ENCODE measurements at regions not wholly inside any gene's neighbourhood (a gene's known extent, or its start where the extent isn't known, plus 50 kb on each side); places are given as distances from the start of the nearest gene placed in this dataset.

DNA sequence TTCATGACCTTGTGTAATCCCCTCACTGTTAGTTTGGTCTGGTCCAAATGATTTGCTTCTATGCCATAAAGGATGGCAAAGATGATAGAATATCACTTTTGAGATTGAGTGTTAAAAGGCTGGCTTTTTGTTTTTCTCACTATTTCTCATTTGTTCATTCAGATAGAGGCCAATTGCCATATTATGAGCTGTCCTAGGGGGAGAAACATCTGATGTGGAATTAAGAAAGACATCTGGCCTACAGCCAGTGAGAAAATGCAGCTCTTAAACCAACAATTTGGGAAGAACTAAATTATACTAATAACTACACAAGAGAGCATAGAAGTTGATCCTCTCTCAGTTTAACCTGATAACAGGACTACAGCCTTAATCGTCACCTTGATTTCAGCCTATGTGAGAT, 1668.6 kb downstream of the GRIK2 start:
- no peak for ATAC-seq
- TF ChIP-seq, protein P1, sequence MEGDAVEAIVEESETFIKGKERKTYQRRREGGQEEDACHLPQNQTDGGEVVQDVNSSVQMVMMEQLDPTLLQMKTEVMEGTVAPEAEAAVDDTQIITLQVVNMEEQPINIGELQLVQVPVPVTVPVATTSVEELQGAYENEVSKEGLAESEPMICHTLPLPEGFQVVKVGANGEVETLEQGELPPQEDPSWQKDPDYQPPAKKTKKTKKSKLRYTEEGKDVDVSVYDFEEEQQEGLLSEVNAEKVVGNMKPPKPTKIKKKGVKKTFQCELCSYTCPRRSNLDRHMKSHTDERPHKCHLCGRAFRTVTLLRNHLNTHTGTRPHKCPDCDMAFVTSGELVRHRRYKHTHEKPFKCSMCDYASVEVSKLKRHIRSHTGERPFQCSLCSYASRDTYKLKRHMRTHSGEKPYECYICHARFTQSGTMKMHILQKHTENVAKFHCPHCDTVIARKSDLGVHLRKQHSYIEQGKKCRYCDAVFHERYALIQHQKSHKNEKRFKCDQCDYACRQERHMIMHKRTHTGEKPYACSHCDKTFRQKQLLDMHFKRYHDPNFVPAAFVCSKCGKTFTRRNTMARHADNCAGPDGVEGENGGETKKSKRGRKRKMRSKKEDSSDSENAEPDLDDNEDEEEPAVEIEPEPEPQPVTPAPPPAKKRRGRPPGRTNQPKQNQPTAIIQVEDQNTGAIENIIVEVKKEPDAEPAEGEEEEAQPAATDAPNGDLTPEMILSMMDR (IDR thresholded peaks at IDR 0.05), result no peak
- intact Hi-C loops (cut with DNase I), result no loop called here
- Histone ChIP-seq H3K4me1 (no peaks in the 10 kb centered on the region), H3K36me3 (no peaks in the 10 kb centered on the region), H3K27ac (no peak overlapping the region), H3K9me3 (peaks cover 0 to 11% of the 10 kb centered on the region in 2 donors), H3K27me3 (no peaks in the 10 kb centered on the region), H3K4me3 (no peak overlapping the region)
- DNase-seq, result peak in 2 of 4 donors; percentile 48 to 61

DNA sequence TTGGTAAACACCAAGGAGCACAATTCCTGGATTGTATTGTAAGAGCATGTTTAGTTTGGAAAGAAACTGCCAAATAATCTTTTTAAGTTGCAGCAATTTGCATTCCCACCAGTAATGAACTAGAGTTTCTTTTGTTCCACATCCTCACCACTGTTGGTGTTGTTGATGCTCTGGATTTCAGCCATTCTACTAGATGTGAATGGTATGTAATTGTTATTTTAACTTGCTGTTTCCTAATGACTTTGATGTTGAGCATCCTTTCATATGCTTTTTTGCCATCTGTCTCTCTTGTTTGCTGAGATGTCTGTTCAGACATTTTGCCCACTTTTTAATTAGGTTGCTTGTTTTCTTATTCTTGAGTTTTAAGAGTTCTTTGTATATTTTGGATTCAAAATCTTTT, 1654.1 kb downstream of the GRIK2 start:
- no peaks in the 10 kb centered on the region for H3K4me1 ChIP-seq
- no peaks in the 10 kb centered on the region for H3K9me3 ChIP-seq
- no peak overlapping the region for H3K27ac ChIP-seq
- TF ChIP-seq, protein P1 (IDR thresholded peaks at IDR 0.05), result no peak
- intact Hi-C loops (cut with DNase I), result no loop called here
- no peaks in the 10 kb centered on the region for H3K27me3 ChIP-seq
- H3K4me3 ChIP-seq, result no peak overlapping the region
- no peak for DNase-seq
- no peak for ATAC-seq
- H3K36me3 ChIP-seq, result no peaks in the 10 kb centered on the region

GRCh38 chr6:103042336-103042735, 1648.8 kb downstream of the GRIK2 start:
- H3K36me3 ChIP-seq, result no peaks in the 10 kb centered on the region
- ATAC-seq, result no peak
- intact Hi-C loops (cut with DNase I), result no loop called here

DNA sequence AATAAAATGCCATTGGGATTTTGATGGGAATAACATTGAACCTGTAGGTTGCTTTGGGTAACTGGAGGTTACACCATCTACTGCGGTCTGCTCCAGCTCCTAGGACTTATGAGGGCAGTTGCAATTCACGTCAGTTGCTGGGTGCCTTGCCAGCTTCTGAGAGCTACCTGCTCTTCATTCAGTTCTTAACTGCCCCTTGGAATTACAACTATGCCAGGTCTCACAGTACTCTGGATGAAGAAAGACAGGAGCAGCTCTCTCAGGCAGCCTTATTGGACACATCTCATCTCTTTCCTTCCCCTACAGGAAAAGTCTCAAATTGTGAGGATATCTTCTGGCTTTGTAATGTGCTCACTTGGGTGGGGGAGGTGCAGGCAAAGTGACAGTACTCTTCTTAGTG, 1643.3 kb downstream of the GRIK2 start:
- TF ChIP-seq, protein P1 (IDR thresholded peaks at IDR 0.05), result no peak
- H3K9me3 ChIP-seq, result no peaks in the 10 kb centered on the region
- H3K4me3 ChIP-seq, result no peak overlapping the region
- peak; percentile 98 for ATAC-seq
- intact Hi-C loops (cut with DNase I), result no loop called here
- no peak overlapping the region for H3K27ac ChIP-seq
- no peaks in the 10 kb centered on the region for H3K4me1 ChIP-seq
- peak in 1 of 4 donors; percentile 54 for DNase-seq
- H3K27me3 ChIP-seq, result no peaks in the 10 kb centered on the region
- H3K36me3 ChIP-seq, result no peaks in the 10 kb centered on the region

More at GRCh38 chr6:103042336-103042735, 1648.8 kb downstream of the GRIK2 start:
- Histone ChIP-seq H3K27me3 (no peaks in the 10 kb centered on the region), H3K4me3 (no peak overlapping the region), H3K4me1 (no peaks in the 10 kb centered on the region), H3K27ac (no peak overlapping the region), H3K9me3 (no peaks in the 10 kb centered on the region)
- TF ChIP-seq, protein P1 (IDR thresholded peaks at IDR 0.05), result no peak
- no peak for DNase-seq

DNA sequence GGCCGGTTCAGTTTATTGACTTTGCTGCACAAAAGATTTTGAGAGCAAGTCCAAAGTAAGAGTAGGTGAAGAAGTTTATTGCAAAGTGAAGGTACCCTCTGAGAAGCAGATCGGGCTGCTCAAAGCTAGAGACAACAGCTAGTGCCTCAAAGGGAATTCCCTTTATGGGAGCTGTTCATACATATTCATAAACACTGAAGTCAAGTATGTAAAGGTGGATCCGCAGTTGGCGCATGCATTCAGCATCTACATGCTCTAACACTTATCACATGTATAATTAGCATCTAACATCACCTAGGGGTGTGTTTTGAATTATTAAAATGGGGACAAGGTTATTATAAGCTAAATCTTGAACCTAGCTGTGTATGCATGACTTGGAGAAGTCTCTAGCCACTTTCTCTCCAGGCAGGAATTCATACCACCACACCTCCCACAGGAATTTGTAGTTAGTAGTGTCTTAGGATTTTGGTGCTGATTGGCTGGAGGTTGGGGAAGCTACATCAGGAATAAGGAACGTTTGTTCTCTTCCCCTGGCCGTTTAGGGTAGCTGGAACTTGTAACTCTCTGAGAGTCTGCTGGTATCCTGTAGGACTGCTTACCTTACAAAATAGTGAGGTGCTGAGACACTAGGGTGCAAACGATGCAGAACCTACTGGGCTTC, 1633.9 kb downstream of the GRIK2 start:
- Histone ChIP-seq H3K4me1 (no peaks in the 10 kb centered on the region), H3K36me3 (no peaks in the 10 kb centered on the region), H3K27me3 (no peaks in the 10 kb centered on the region), H3K4me3 (no peak overlapping the region), H3K27ac (no peak overlapping the region), H3K9me3 (no peaks in the 10 kb centered on the region)
- ATAC-seq (no peak), DNase-seq (no peak)
- TF ChIP-seq, protein P1 (IDR thresholded peaks at IDR 0.05), result no peak
- intact Hi-C loops (cut with DNase I), result no loop called here

Data from left lung (tissue), 4 donors.